Stimulated activated naive CD4-positive, alpha-beta T cell treated with Interleukin-2 at 50 U/mL for 16 hours (primary cell): ENCODE measurements at regions not wholly inside any gene's neighbourhood (a gene's known extent, or its start where the extent isn't known, plus 50 kb on each side); places are given as distances from the start of the nearest gene placed in this dataset.

Experiments
- DNase-seq: peaks from one replicate; lab custom pipeline; 2025; lab: John Stamatoyannopoulos, UW

DNA sequence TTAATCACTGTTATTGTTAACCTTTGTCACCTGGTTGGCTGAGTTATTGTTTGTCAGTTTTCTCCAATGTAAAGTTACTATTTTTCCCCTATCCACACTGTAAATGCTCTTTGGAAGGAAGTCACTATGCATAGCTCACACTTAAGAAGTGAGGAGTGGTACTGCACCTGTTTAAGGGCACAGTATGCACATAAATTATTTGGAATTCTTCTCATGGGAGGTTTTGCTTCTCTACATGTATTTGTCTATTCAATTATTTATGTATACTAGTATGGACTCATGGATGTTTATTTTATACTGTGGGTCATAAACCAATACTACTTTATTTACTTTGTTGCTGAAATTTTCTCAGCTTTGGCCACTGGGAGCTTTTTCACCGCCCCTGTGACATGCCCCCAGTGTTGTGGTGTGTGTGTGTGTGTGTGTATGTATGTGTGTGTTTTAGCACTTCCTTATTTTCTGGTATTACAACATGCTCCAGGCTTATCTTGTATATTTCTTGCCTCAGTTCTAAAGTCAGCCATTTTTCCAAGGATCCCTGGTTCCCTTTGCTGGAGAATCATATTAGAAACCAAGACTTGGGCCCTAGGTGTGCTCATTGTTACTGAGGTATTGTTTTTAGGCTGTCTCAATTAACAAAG lies 290.5 kb downstream of the KBTBD8 start:
- no peak for DNase-seq

DNA sequence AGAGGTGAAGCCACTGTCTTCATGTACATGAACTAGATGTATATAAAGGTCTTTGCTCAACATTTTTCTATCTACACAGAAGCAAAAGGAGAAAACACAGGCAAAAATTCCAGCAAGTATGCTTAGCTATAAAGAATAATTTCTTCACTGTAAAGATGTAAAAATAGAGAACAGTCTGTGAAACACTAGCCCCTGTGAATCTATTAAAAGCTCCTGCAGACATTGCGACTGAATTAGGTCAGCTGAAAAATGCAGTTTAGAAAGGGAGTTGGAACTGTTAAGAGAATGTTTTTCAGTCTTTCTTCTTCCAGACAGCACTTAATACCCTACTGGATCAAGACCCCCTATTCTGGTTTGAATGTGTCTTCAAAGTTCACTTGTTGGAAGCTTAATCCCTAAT lies 291.5 kb downstream of the KBTBD8 start:
- no peak for DNase-seq

DNA sequence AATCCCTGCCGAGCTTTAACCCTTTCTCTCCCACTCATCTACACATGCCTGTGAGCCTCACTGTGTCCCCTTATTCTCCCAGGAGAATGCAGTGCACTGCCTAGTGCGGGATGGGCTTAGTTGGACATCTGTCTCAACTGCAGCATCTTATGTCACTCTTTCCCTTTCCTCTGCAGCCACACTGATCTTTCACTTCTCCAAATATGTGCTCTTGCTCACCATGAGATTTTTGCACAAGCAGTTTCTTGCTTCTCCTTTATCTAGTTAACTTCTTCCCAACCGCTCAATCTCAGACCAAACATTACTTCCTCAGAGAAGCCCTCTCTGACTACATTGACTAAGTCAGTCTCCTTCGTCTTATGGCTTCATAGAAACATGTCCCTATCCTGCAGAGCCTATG lies 292.3 kb downstream of the KBTBD8 start:
- DNase-seq: no peak

DNA sequence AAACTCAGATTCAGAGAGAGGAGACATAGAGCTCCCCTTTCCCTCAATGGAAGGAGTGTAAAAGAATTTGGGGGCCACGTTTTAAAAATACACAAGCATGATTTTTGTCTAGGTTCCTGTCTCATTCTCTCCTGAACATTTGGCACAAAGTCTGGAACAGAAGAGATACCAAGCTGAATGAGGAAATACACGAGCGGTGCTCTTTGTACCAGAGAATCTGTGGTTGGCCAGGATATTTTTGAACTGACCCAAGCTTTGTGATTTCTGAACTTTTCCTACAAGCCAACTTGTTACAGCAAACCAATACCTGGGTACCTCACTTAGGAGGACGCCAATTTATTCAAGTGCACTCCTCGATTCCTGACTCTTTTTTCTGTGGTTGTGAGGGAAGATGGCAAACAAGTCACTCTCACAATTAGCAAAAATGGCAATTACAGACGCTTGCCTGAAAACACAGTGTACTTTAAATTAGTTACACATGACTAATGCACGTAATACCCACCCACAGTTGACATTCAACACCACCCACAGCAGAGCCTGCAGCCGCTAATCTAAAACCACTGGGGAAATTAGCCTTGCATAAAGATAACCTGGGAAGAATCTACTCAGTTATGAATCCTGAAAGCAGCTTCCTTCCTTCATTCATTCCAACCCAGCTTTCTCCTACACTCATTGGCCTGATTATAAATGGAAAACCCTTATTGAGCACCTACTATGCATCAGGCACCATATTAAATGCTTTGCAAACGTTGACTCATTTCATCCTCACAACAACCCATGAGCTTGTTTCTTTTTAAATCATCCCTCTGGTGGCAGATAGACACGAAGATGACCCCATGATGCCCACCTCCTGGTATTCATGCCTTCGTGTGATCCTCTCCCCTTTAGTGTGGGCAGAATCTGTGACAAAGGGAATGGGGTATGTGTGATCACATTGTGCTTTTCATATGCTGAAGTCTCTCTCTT lies 293.5 kb downstream of the KBTBD8 start:
- DNase-seq: no peak

DNA sequence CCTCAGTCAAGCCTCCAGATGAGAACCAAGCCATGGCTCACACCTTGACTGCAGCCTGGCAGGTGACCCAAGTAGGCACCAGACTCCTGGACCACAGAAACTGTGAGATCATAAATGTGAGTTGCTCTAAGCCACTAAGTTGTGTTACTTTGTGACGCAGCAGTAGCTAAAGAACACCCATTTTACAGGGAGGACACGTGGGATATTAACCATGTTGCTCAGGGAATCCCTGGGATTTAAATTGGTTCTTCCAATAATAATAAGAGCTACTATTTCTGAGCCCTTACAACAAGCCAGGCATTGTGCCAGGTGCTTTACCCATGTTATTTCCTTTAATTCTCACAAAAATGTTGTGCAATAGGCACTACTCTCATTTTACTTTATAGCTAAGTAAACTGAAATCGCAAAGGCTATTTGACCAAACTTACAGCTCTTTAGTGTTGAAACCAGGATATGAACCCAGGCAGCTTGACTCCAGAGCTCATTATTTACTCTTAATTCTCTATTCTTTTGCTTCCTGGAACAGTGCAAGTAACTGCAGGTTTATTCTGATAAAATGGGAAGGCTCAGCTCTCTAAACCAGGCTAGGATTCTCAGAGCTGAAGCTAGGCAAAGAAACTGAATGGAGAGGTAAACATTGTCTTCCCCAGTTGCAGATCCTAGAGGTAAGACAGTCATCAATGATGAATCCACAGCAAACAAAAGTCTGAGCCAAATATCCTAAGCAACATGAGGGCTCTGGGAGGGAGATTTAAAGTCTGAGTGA lies 294.4 kb downstream of the KBTBD8 start:
- no peak for DNase-seq

DNA sequence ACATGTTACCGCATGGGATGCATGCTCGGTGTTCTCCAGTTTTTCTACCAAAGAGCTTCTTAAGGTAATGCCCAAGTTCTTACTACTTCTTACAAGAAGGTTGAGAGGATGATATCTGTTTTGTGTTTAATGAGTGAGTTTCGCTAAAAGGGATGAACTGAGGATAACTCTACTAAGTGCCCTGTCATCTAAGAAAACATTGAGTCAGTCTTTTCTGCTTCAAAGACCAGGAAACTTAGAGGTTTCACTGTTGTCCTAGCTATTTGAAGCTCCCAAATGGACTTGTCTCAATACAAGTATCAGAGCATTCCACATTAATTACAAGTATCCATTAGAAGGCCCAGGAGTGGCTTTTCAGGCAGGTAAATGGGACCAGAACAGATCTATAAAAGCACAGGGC lies 296.2 kb downstream of the KBTBD8 start:
- DNase-seq: no peak

DNA sequence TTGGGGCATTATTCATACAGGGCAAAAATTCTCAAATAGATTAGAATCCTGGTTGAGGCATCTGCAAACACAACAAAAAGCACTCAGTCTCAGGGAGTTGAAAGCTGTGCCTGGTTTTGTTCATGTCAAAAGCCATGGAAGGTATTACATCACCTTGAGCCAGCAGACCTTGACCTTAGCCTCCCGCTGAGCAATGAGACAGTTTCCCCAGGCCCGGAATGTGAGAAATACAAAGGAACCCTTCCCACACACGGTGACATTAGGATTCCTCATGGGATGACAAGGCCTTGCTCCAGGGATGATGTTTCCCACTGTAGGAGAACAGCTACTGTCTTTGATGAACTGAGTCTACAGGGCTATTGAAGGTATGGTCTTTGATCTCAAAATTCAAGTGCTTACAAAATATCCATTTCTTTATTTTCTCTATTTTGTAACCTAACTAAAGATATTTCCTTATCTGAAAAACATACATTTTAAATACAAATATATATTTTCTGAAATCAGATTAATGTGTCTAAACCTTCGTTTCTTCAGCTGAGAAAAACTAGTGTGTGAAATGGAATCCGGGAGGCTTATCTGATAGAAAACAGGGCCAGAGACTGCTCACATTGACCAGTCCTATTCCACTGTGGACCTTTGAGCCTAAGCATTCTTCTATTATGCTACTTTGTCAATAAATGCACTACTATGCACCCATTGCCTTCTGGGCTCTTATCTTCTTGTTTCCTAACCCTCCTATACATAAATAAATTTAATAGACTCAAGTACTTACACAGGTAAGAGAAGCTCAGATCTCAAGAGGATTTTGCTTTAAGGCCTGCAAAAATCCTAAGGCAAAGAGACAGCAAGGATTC lies 298.2 kb downstream of the KBTBD8 start:
- DNase-seq: no peak

DNA sequence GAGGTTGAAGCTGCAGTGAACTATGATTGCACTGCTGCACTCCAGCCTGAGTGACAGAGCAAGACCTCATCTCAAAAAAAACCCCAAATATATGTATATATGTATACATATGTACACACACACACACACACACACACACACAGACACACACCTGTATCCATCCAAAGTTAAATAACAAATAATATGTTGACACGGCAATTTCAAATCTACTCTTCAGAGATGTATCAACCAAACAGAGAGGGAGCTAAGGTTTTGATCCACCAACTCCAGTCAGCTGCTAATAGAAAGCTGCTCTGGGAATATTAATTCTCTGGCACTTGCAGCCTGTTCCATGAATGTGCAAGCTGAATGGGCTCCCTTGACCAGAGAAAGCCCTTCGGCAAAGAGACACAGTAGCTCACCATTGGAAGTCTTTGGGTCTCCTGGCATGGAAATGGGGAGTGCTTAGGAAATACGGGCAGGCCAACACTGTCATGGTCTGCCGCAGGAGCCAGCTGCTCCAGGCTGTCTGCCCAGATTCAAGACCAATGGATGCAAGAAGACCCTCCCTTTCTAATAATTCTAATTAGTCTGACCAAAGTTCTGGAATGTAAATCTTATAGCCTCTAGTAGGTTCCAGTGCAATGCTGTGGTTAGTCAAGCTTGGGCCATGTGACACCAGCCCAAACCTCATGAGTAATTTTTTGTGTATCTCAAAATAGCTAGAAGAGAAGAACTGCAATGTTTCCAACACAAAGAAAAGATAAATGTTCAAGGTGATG lies 299.8 kb downstream of the KBTBD8 start:
- DNase-seq: no peak

DNA sequence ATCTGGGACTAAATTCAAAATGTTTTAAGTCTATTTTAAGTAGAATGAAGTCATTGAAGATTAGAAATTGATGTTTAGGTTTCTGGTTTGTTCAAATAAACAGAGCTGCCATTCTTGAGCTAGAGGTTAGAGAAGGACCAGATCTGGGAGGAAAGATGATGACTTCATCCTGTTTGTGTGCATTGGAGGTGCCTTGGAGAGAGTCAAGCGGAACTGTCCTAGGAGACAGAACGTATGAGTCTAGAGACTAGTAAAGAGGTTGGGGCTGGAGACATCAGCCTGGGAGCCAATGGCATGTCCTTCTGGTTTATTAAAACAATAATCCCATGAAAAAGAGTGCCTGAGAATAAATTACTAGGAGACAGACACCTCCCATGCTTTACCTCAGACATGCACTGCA lies 303.4 kb downstream of the KBTBD8 start:
- DNase-seq: no peak

DNA sequence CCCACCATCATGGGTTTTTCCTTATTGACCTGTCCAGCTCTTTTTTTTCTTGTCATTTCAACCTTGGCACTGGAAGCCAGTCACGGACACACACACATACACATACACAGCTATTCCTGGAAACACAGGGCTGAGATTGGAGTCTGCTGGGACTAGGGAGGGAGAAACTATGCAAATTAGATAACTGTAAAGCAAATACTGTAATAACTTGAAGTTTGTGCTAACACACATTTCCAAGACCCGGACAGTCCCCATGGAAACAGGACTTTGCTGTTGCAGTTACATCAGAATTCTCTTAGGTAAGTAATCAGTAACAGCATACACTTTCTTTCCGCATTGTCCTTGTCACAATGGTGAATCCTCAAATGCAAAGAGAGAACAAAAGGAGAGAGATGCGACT lies 304.4 kb downstream of the KBTBD8 start:
- DNase-seq: no peak

DNA sequence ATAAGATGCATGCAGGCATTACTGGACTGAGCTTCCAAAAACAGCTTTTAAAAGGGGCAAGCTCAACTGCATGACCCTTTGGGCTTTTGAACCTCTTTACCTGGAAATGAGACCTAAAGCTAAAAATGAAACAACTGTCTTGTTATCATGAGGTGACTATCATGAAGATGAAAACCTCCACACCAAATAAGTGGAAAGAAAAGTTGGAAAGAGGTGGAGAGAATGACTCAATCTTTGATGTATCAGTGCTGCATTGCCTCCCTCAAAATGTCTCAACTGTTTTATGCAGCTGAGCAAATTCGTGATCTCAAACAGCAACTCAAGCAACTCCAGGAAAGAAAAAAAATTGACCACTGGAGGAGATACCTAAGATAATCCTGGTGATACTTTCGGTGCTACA lies 307.1 kb downstream of the KBTBD8 start:
- DNase-seq: no peak

DNA sequence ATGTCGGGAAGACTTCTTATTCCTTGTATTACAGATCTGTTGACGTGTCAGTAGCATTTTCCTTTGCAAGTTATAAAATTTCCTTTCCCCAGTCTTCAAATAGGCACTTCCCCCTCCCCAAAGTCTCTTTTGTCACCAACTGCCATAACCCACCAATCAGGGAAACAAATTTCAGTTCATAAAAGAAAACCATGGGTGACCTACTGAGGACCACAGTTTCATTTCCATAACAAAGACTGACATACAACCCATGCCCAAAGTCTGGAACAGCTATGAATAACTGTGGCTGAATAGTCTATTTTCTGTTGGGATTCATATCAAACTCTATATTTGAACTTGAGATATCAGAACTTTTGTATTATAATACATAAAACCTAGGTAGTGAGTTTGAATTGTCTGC lies 307.8 kb downstream of the KBTBD8 start:
- DNase-seq: no peak

DNA sequence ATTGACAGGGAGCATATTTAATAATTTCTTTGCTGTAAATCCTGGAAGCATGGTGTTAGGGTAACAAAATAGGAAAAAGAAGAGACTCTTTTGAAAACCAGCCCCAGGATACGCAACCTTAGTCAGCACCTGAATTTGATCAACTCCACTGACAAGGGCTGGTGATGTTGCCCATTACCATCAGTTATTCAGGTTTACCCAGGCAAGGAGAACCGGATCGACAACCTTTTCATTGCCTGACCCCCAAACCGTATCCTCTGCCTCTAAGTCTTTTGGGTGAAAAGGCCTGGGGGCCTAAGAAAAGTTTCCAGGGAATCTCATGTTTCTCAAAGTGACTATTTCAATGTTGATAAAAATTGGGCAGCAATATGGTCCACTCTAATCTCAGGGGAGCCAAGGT lies 313.3 kb downstream of the KBTBD8 start:
- DNase-seq: no peak

DNA sequence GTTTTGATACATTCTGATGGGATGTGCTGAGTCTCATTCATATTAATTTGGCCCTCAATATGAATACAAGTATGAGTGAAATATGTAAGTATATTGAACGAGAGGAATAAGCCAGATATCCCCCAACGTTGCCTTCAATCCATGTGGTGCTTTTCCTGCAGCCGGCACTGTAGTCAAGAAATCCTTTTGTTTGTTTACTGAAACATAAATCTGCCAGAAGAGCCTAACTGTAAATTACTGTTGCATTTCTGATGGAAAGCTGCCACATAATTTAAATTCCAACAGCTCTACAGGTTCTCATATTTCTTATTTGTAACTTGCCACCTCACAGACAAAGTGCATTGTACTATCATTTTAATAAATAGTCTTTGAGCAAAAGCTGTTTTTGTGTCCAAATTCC lies 314.0 kb downstream of the KBTBD8 start:
- DNase-seq: no peak

DNA sequence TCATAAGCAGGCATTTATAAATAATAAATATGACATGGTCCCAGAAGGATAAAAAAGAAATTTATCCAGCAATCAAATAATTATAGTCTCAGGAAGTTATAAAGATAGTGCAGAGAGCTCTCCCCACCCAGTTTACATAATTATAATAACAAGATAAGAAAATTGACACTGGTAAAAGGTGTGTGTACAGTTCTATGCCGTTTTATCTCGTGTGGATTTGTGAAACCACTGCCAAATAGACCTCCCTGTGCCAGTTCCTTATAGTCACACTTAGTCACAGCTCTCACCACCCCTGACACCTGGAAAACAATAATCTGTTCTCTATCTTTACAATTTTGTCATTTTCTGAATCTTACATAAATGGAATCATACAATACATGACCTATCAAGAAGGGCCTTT lies 320.1 kb downstream of the KBTBD8 start:
- DNase-seq: no peak

DNA sequence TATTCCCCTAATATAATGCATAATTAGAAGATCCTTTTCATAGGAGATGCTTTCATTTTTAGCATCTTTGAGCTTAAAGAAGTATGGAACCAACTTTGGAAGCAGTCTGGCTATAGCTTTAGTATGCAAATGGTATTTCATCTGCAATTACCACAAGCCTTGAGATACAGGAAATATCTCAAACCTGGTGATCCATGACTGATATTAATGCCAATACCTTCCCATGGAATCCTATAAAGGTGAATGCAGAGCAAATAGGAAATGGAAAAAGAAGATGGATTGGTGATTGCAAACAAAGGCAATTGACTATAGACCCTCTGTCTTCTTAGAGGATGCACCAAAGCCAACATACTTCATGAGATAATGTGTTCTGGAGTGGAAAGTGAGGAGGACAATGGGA lies 326.4 kb downstream of the KBTBD8 start:
- DNase-seq: no peak
